WI38 (cell line): ENCODE measurements at regions not wholly inside any gene's neighbourhood (a gene's known extent, or its start where the extent isn't known, plus 50 kb on each side); places are given as distances from the start of the nearest gene placed in this dataset.

Source experiments
- H3K4me3 ChIP-seq: 2 replicates; pipeline ENCODE4 v1.5.1; 2011; ENCODE audit warnings: low read depth, mild to moderate bottlenecking, control low read depth, low read length
- CTCF ChIP-seq: IDR thresholded peaks from 2 replicates; pipeline ENCODE4 v1.5.1; 2012; ENCODE audit warnings: low read depth, mild to moderate bottlenecking, control low read depth, low read length

GRCh38 chr2:150860301-150860700 is 372.8 kb upstream of the RND3 start:
- no peak for TF ChIP-seq CTCF
- H3K4me3 ChIP-seq, result no peak overlapping the region

- H3K4me3 ChIP-seq, result no peak overlapping the region
Observed at GRCh38 chr2:150859877-150860276, 372.4 kb upstream of the RND3 start.

GRCh38 chr2:150859162-150859561 is 371.7 kb upstream of the RND3 start:
- H3K4me3 ChIP-seq, result no peak overlapping the region
- TF ChIP-seq CTCF, result no peak

More at GRCh38 chr2:150859877-150860276, 372.4 kb upstream of the RND3 start:
- no peak for TF ChIP-seq CTCF

- TF ChIP-seq CTCF, result no peak
- H3K4me3 ChIP-seq, result no peak overlapping the region
Observed at GRCh38 chr2:150858382-150858781, 370.9 kb upstream of the RND3 start.

GRCh38 chr2:150856596-150857281 is 369.3 kb upstream of the RND3 start:
- no peak for TF ChIP-seq CTCF
- H3K4me3 ChIP-seq, result no peak overlapping the region

GRCh38 chr2:150853263-150853662 is 365.8 kb upstream of the RND3 start:
- TF ChIP-seq CTCF, result no peak
- no peak overlapping the region for H3K4me3 ChIP-seq

- H3K4me3 ChIP-seq, result no peak overlapping the region
- TF ChIP-seq CTCF, result no peak
Observed at GRCh38 chr2:150850641-150851040, 363.2 kb upstream of the RND3 start.
